ENCODE measurements at regions not wholly inside any gene's neighbourhood (a gene's known extent, or its start where the extent isn't known, plus 50 kb on each side); places are given as distances from the start of the nearest gene placed in this dataset.
"Not testable (repeated sequence)": the region's sequence is repeated elsewhere in the genome, so short reads cannot be mapped to it uniquely, and the experiment has no call there.

- TF ChIP-seq, protein P1, sequence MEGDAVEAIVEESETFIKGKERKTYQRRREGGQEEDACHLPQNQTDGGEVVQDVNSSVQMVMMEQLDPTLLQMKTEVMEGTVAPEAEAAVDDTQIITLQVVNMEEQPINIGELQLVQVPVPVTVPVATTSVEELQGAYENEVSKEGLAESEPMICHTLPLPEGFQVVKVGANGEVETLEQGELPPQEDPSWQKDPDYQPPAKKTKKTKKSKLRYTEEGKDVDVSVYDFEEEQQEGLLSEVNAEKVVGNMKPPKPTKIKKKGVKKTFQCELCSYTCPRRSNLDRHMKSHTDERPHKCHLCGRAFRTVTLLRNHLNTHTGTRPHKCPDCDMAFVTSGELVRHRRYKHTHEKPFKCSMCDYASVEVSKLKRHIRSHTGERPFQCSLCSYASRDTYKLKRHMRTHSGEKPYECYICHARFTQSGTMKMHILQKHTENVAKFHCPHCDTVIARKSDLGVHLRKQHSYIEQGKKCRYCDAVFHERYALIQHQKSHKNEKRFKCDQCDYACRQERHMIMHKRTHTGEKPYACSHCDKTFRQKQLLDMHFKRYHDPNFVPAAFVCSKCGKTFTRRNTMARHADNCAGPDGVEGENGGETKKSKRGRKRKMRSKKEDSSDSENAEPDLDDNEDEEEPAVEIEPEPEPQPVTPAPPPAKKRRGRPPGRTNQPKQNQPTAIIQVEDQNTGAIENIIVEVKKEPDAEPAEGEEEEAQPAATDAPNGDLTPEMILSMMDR (IDR thresholded peaks at IDR 0.05) = not testable (repeated sequence)
- not testable (repeated sequence) for TF ChIP-seq POLR2AphosphoS5, POLR2A (IDR thresholded peaks at IDR 0.05)
These were observed 5275.0 kb upstream of the TPTE start for GRCh38 chr21:5246416-5246815.
